WTC11 (cell line): ENCODE measurements at regions not wholly inside any gene's neighbourhood (a gene's known extent, or its start where the extent isn't known, plus 50 kb on each side); places are given as distances from the start of the nearest gene placed in this dataset.

Experiments used
- ATAC-seq: fragments of 200-7000 bp; cut with Tn5 transposase; 2 replicates; pipeline ENCODE4 v1.10.0; 2021; ENCODE audit warnings: mild to moderate bottlenecking, moderate library complexity
- CTCF ChIA-PET: fragments of 300-600 bp; sonication (Branson Sonifier 250); formaldehyde crosslinking; loops from one replicate; lab custom pipeline; 2021; ENCODE audit warnings: antibody characterized with exemption; lab: Charles Lee
- POLR2A ChIA-PET: fragments of 350-600 bp; sonication (Branson Sonifier 250); formaldehyde crosslinking; loops from one replicate; lab custom pipeline; 2021; ENCODE audit warnings: antibody characterized with exemption; lab: Charles Lee
- DNase-seq: peaks from one replicate; pipeline ENCODE4 v3.0.0; 2021; ENCODE audit warnings: low spot score
- H3K27ac Mint-ChIP-seq: 2 replicates; pipeline ENCODE4 v1.8.0; 2021; ENCODE audit warnings: mixed read lengths
- H3K27me3 Mint-ChIP-seq: 2 replicates; pipeline ENCODE4 v1.8.0; 2021; ENCODE audit warnings: low read depth, mild to moderate bottlenecking, moderate library complexity, mixed read lengths
- H3K36me3 Mint-ChIP-seq: 2 replicates; pipeline ENCODE4 v1.8.0; 2021; ENCODE audit warnings: mixed read lengths
- H3K4me1 Mint-ChIP-seq: 2 replicates; pipeline ENCODE4 v1.8.0; 2022; ENCODE audit warnings: mixed read lengths
- H3K4me3 Mint-ChIP-seq: 2 replicates; pipeline ENCODE4 v1.8.0; 2021; ENCODE audit warnings: mild to moderate bottlenecking, moderate library complexity, mixed read lengths
- H3K9me3 Mint-ChIP-seq: 2 replicates; pipeline ENCODE4 v1.8.0; 2021; ENCODE audit warnings: mixed read lengths
- AR ChIP-seq: fragments of 250-450 bp; sonication (Bioruptor Pico); IDR thresholded peaks from 2 replicates; pipeline ENCODE4 v1.9.0; 2021; ENCODE audit warnings: mild to moderate bottlenecking
- ATF2 ChIP-seq: sonication (generic); formaldehyde crosslinking; IDR thresholded peaks from 2 replicates; pipeline ENCODE4 v1.8.1; 2022; ENCODE audit warnings: low read depth, missing genetic modification reagents, borderline replicate concordance
- ERG ChIP-seq: fragments of 250-450 bp; sonication (Bioruptor Pico); IDR thresholded peaks from 2 replicates; pipeline ENCODE4 v1.8.0; 2021; ENCODE audit warnings: mild to moderate bottlenecking
- IRF2 ChIP-seq: sonication (generic); formaldehyde crosslinking; IDR thresholded peaks from 2 replicates; pipeline ENCODE4 v1.8.0; 2022; ENCODE audit warnings: low read depth, missing genetic modification reagents, borderline replicate concordance
- JUN ChIP-seq: sonication (generic); formaldehyde crosslinking; IDR thresholded peaks from 2 replicates; pipeline ENCODE4 v1.8.0; 2023; ENCODE audit warnings: mild to moderate bottlenecking, missing genetic modification reagents
- NFATC4 ChIP-seq: fragments of 250-450 bp; sonication (Bioruptor Pico); IDR thresholded peaks from 2 replicates; pipeline ENCODE4 v1.9.0; 2021; ENCODE audit warnings: mild to moderate bottlenecking
- NR1H2 ChIP-seq: sonication (generic); formaldehyde crosslinking; IDR thresholded peaks from 2 replicates; pipeline ENCODE4 v1.9.0; 2021; ENCODE audit warnings: mild to moderate bottlenecking, moderate library complexity, missing genetic modification reagents
- NR2C2 ChIP-seq: sonication (generic); formaldehyde crosslinking; IDR thresholded peaks from 2 replicates; pipeline ENCODE4 v1.8.0; 2022; ENCODE audit warnings: mild to moderate bottlenecking, missing genetic modification reagents
- NR3C1 ChIP-seq: sonication (generic); formaldehyde crosslinking; conservative IDR thresholded peaks from 2 replicates; pipeline ENCODE4 v1.8.1; 2023; ENCODE audit warnings: low read depth, mild to moderate bottlenecking, missing genetic modification reagents
- OVOL2 ChIP-seq: fragments of 250-450 bp; sonication (Bioruptor Pico); IDR thresholded peaks from 2 replicates; pipeline ENCODE4 v1.9.0; 2021; ENCODE audit warnings: mild to moderate bottlenecking, borderline replicate concordance
- PRDM15 ChIP-seq: sonication (generic); formaldehyde crosslinking; IDR thresholded peaks from 2 replicates; pipeline ENCODE4 v1.8.0; 2022; ENCODE audit warnings: missing genetic modification reagents
- RELA ChIP-seq: sonication (generic); formaldehyde crosslinking; IDR thresholded peaks from 2 replicates; pipeline ENCODE4 v1.8.1; 2022; ENCODE audit warnings: missing genetic modification reagents, mild to moderate bottlenecking, borderline replicate concordance
- SMAD4 ChIP-seq: sonication (generic); formaldehyde crosslinking; IDR thresholded peaks from 2 replicates; pipeline ENCODE4 v1.8.0; 2022; ENCODE audit warnings: mild to moderate bottlenecking, missing genetic modification reagents
- SOX15 ChIP-seq: fragments of 250-450 bp; sonication (Bioruptor Pico); IDR thresholded peaks from 2 replicates; pipeline ENCODE4 v1.9.0; 2021; ENCODE audit warnings: mild to moderate bottlenecking
- SP1 ChIP-seq: sonication (generic); formaldehyde crosslinking; conservative IDR thresholded peaks from 2 replicates; pipeline ENCODE4 v1.8.1; 2022; ENCODE audit warnings: missing genetic modification reagents
- TEAD4 ChIP-seq: sonication (generic); formaldehyde crosslinking; IDR thresholded peaks from 2 replicates; pipeline ENCODE4 v1.8.0; 2022; ENCODE audit warnings: mild to moderate bottlenecking, missing genetic modification reagents
- USF2 ChIP-seq: sonication (generic); formaldehyde crosslinking; IDR thresholded peaks from 2 replicates; pipeline ENCODE4 v1.8.1; 2023; ENCODE audit warnings: mild to moderate bottlenecking, missing genetic modification reagents, moderate library complexity
- ZBTB21 ChIP-seq: sonication (generic); formaldehyde crosslinking; IDR thresholded peaks from 2 replicates; pipeline ENCODE4 v1.8.1; 2023; ENCODE audit warnings: mild to moderate bottlenecking, missing genetic modification reagents, borderline replicate concordance
- ZNF138 ChIP-seq: sonication (generic); formaldehyde crosslinking; conservative IDR thresholded peaks from 2 replicates; pipeline ENCODE4 v1.8.1; 2022; ENCODE audit warnings: mild to moderate bottlenecking, moderate library complexity, missing genetic modification reagents
- ZNF232 ChIP-seq: sonication (generic); formaldehyde crosslinking; IDR thresholded peaks from 2 replicates; pipeline ENCODE4 v1.8.0; 2022; ENCODE audit warnings: mild to moderate bottlenecking, missing genetic modification reagents
- ZNF532 ChIP-seq: fragments of 250-450 bp; sonication (Bioruptor Pico); IDR thresholded peaks from 2 replicates; pipeline ENCODE4 v1.9.0; 2021; ENCODE audit warnings: mild to moderate bottlenecking, borderline replicate concordance

GRCh38 chr1:30492451-30492850, 230.9 kb downstream of the MATN1 start (continued):
- TF ChIP-seq ATF2 (CRISPR knock-in tag), result no peak

GRCh38 chr1:30491831-30492230, 231.6 kb downstream of the MATN1 start:
- CTCF ChIA-PET, result no interaction called here
- peaks cover 14% of the 10 kb centered on the region for H3K27me3 Mint-ChIP-seq
- ATAC-seq (no peak), DNase-seq (no peak)
- no peaks in the 10 kb centered on the region for H3K4me1 Mint-ChIP-seq
- TF ChIP-seq SMAD4 (CRISPR knock-in tag) (no peak), ZBTB21 (CRISPR knock-in tag) (no peak), PRDM15 (CRISPR knock-in tag) (no peak), ZNF232 (CRISPR knock-in tag) (no peak), RELA (CRISPR knock-in tag) (no peak), NR3C1 (CRISPR knock-in tag) (no peak), SP1 (CRISPR knock-in tag) (no peak), IRF2 (CRISPR knock-in tag) (no peak), OVOL2 (CRISPR knock-in tag) (no peak), ZNF138 (CRISPR knock-in tag) (no peak), NR1H2 (CRISPR knock-in tag) (no peak), JUN (no peak), NFATC4 (CRISPR knock-in tag) (no peak), ERG (CRISPR knock-in tag) (no peak)
- no peak overlapping the region for H3K27ac Mint-ChIP-seq
- POLR2A ChIA-PET, result no interaction called here
- peaks cover 10% of the 10 kb centered on the region for H3K36me3 Mint-ChIP-seq
- H3K4me3 Mint-ChIP-seq, result no peak overlapping the region
- peaks cover 39% of the 10 kb centered on the region for H3K9me3 Mint-ChIP-seq

GRCh38 chr1:30490554-30491053, 232.8 kb downstream of the MATN1 start:
- no peak for ATAC-seq
- ChIA-PET CTCF (no interaction called here), POLR2A (no interaction called here)
- H3K4me3 Mint-ChIP-seq, result no peak overlapping the region
- H3K27me3 Mint-ChIP-seq, result peaks cover 8% of the 10 kb centered on the region
- H3K4me1 Mint-ChIP-seq, result no peaks in the 10 kb centered on the region
- DNase-seq, result no peak
- peaks cover 35% of the 10 kb centered on the region for H3K9me3 Mint-ChIP-seq
- H3K27ac Mint-ChIP-seq, result no peak overlapping the region
- H3K36me3 Mint-ChIP-seq, result peaks cover 10% of the 10 kb centered on the region; the same call in 1 of the 2 replicates
- no peak for TF ChIP-seq ZNF532 (CRISPR knock-in tag)
- no peak for TF ChIP-seq AR (CRISPR knock-in tag)
- TF ChIP-seq TEAD4 (CRISPR knock-in tag), result no peak
- TF ChIP-seq SOX15 (CRISPR knock-in tag), result no peak
- TF ChIP-seq USF2, result no peak
- TF ChIP-seq ZNF232 (CRISPR knock-in tag), result no peak
- no peak for TF ChIP-seq NR2C2 (CRISPR knock-in tag)
- no peak for TF ChIP-seq NFATC4 (CRISPR knock-in tag)
